ENCODE measurements at regions not wholly inside any gene's neighbourhood (a gene's known extent, or its start where the extent isn't known, plus 50 kb on each side); places are given as distances from the start of the nearest gene placed in this dataset.
A peak's percentile ranks its signal among the peaks of the same experiment; 100 is the strongest.
"Not testable (repeated sequence)": the region's sequence is repeated elsewhere in the genome, so short reads cannot be mapped to it uniquely, and the experiment has no call there.

DNA sequence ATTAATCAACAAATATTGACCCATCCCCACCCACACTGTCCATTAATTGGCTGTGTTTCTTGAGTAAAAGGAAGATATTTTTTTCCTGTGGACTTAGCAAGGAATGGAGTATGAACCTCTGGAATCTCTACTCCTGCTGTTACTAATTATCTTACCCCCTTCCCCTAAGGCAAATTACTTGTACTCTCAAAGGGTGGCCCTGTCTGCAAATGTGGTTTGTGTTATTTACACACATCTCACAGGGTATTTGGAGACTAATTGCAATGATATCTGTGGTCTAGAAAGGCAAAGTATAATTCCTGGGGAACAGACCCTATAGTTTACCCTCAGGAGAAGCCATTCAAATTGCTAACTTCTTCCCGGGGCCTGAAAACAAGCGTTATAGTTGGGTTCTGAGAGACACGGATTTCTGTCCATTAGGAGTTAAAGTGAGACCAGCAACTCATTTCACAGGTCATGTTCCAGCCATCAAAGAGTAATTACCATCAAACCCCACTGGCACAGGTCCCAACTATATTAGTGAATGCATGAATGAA is 133.0 kb upstream of the RASGEF1B start:
- Histone ChIP-seq H3K27ac (no peak overlapping the region), H3K4me3 (no peak overlapping the region)

DNA sequence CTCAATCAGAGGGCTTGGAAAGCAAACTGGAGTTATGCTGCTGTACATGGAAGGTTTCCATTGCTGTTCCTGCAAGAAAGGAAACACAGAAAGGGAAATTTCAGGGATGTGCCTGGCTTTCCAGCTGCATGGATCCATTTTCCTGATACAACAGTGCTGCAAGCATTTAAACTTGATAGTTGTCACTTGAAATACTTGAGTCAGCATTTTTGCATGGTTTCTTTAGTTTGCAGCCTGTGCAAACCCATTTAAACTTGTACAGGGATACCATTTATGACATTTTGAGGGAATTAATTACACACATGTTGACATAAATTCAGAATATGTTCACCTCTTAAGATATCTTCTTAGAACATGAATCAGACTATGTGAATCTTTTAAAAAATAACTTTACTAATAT is 131.1 kb upstream of the RASGEF1B start:
- H3K27ac ChIP-seq: no peak overlapping the region
- no peak overlapping the region for H3K4me3 ChIP-seq

DNA sequence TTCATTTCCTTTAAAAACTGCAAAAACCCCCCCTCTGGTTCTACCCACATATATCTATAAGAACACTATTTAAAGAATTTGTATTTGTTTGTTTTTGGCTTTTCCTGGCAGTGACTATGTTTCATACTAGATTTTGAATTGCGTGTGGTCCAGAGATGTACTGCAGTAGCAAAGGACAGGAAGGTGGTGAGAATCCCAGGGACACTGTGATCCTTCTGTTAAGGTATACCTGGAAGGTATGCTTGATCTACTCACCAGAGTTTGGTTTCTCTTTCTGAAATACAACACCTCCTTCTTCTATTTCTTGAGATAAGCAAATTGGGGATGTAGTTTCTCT is 129.6 kb upstream of the RASGEF1B start:
- Histone ChIP-seq H3K27ac (no peak overlapping the region), H3K4me3 (no peak overlapping the region)

DNA sequence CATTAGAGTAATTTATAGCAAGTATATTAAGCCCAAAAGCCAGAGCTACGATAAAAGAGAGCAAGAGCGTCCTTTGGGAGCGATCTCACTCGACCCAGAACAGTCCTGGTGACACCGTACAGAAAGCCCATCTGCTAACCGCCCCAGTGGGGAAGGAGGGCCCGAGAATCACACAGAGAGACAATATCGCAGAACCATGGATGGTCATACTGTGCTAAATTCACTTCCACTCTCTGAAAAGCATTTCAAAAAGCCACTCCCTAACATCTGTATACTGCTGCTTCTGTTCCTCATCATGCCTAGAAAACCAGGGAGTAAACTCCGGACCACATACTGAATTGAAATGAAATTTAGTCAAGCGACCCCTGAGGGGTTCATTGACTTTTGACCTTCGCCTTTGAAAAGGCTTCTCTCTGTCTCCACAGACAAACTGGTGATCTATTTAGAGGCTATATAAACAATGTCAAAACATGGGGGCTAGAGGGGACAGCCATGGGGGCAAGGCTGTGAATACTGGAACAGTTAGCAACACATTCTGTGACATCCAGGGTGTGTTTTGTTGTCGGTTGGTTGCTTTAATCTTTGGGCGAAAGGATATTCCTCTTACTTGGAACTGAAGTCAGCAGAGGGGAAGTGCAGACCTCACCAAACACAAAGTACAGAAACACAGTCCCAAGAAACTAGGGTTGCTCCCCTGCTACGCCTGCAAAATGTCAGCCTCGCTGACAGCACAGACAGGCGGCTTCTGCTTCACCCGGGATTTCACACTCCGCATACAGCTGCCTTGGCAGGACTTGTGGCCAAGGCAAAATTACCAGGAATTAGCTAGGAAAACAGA is 129.0 kb upstream of the RASGEF1B start:
- H3K27ac ChIP-seq: peak overlapping the region in 2 of 21 experiments; percentile 26 to 49

DNA sequence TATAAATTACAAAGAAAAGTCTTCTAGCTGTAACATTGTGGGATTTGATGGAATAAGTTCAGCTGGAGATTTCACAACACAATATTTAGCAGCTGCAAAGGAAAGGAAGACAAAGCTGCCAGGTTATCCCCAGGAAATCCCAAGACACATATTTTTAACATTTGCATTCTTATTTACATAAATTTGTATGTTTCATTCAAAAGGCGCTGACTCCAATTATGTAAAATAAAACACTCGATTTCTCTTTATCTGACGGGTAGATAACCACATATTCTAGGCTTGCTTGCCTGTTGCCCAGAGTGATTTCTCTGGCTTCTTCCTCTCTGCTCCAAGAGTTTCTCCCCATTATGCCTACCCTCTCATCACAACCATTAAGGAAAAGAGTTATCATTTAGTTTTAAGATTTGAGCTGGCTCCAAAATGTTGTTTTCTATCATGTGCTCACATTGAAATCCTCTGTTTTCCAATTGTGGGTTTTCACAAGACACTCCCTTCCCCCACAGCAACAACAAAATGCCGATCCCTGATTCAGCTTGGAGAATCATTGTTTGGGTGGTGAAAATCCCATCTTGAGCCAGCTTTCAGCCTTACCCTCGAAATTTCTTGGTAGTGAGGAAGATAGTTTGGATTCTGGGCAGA is 128.2 kb upstream of the RASGEF1B start:
- Histone ChIP-seq H3K27ac (peak overlapping the region in 2 of 21 experiments; percentile 26 to 49), H3K4me3 (no peak overlapping the region)

More for the DNA sequence above, 129.0 kb upstream of the RASGEF1B start:
- no peak overlapping the region for H3K4me3 ChIP-seq

DNA sequence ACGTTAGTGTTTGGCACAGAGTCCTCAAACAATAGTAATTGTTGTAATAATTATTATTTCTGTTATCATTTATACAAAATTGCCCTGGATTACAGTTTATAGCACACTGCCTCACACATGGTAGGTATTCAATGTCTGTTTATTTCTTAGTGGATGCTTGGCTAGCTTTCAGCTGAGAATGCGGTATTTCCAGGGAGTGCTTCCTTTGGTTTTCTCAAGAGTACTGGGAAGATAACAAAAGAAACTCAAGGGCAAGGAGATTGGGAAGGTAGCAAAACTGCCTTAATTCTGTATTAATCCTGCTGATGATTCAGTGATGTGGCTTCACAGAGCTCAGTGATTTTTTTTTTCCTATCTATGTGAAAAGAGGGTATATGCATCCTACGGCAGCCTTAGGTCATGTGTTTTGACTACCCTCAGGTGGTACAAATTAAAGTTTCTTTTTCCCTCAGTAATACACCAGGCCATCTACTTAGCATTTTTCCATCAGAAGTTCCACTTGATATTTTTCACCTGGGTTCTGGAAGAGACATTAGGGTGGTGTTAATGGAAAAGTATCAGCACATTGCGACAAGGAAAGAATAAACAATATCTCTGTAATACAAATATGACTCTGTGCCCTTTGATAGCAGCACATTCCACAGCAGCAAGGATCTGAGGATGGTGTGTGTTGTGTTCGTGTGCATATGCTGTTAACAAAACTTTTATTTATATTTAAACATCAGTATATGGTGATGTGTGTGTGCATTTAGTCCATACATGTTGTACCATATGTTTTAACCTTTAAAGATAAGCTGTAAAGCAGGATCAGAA is 124.3 kb upstream of the RASGEF1B start:
- no peak overlapping the region for H3K4me3 ChIP-seq
- H3K27ac ChIP-seq: no peak overlapping the region

DNA sequence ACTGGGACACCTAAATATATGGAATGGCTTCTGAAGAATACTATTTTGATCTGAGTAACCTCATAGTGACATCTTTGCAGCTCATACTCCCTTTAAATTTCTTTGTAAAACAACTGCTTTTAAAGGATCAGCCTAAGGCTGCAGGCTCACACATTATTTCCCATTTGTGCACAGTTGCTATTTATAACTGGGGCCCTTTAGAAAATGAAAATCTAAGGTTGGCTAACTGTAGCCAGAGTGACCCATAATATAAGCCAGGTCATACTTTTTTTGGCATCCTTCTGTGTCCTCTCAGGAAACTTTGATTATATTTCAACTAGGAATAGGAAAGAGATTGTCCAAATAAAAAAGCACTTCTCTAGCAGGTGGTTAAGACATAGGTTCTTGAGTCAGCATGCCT is 123.6 kb upstream of the RASGEF1B start:
- Histone ChIP-seq H3K27ac (no peak overlapping the region), H3K4me3 (no peak overlapping the region)

DNA sequence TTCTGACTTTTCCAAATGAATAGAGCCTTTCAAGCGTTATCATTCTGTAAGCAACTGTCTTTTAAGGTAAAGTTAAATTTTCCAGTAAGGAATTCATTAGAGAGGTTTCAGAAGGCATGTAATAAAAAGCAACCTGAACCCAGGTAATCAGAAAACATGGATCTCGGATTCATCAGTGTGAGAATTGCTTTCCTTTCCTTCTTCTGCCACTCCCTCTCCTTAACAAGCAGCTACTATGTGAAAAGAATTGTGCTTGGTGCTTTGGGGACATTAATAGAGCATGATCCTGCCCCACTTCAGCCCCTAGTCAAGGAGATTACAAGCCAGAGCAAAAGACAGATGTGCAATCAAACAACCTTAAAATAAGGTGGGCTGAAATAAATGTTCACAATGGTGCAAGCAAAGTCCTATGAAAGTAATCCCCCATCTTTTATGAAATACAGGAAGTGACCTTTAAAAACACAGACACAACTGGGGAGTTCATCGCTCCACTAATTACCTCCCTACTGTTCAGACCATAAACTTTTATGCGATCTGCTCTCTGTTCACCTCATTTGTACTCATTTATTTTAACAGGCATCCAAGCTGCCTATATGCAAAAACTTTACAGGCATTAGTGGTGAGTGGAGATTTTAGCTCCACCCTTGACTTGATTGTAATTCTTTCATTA is 122.9 kb upstream of the RASGEF1B start:
- Histone ChIP-seq H3K4me3 (no peak overlapping the region), H3K27ac (no peak overlapping the region)

DNA sequence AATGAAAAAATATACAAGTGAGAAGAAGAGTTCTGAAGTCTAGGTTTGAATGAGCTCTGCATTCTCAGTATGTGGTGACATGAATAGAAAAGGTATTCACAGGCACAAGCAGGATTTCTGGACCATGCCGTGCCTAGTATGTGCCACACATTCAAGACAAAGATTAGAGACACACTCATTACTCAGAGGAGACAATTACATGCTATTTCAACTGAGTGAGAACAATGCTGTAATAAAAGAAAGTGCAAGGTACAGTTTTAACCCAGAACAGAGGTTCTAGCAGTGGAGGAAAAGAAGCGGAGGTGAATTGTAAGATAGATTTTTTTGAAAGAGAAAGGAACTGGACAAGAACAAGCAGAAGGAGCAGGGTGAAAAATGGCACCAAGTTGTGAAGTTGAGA is 121.0 kb upstream of the RASGEF1B start:
- Histone ChIP-seq H3K4me3 (no peak overlapping the region), H3K27ac (no peak overlapping the region)

DNA sequence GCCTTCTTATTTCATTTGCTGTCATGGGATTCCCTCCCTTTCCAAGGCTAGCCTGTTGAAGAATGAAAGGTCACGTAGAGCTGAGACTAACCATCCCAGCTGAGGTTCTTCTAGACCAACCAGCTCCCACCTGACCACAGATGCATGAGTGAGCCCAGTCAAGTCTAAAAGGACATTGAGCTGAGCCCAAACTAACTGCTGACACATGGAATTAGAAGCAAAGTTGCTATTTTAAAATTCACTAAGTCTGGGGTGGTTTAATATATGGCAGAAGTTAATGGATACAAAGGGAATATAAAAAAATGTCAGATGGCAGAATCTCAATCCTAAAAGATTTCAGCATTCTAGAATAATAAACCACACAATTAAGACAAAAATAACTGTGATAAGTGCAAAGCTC is 118.9 kb upstream of the RASGEF1B start:
- Histone ChIP-seq H3K27ac (no peak overlapping the region), H3K4me3 (no peak overlapping the region)

DNA sequence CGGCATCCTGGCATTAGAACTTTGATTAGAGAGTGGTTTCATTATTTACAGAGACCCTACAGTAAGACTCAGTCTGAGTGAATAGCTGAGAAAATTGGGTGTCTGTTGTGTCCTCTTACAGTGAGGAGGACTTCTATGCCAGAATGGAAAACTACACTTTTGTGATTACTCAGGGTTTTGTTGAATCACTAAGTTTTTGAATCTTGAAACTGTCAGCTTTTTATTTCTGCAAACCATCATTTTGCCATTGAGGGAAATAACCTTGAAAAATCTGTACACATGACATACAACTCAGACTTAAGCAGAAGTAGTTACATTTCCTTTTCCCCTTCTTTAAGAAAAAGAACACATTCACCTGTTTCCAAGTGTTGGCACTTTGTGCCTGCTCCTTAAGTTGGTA is 117.6 kb upstream of the RASGEF1B start:
- Histone ChIP-seq H3K4me3 (no peak overlapping the region), H3K27ac (no peak overlapping the region)

DNA sequence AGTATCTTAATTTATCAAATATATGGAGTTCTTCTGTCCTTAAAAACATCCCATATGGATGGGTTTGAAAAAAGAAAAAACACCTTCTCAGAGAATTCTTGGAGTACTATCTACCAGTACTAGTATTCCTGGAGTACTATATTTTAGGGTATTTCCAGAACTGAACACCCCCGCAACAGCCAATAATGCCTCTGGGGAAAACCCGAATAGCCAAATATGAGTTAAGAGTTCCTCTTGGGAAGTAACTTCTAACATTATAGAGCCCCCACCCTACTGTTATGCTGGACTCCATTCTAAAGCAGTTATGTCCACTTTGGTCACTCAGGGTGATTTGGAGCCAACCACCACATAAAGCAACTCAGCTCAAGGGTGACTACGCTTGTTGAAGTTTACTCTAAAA is 115.0 kb upstream of the RASGEF1B start:
- no peak overlapping the region for H3K27ac ChIP-seq

DNA sequence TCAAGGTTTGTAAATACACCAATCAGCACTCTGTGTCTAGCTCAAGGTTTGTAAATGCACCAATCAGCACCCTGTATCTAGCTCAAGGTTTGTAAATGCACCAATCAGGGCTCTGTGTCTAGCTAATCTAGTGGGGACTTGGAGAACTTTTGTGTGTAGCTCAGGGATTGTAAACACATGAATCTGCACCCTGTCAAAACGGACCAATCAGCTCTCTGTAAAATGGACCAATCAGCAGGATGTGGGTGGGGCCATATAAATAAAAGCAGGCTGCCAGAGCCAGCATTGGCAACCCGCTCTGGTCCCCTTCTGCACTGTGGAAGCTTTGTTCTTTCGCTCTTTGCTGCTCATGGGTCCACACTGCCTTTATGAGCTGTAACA is 109.3 kb upstream of the RASGEF1B start:
- H3K27ac ChIP-seq: not testable (repeated sequence)

More for the DNA sequence above, 115.0 kb upstream of the RASGEF1B start:
- no peak overlapping the region for H3K4me3 ChIP-seq

DNA sequence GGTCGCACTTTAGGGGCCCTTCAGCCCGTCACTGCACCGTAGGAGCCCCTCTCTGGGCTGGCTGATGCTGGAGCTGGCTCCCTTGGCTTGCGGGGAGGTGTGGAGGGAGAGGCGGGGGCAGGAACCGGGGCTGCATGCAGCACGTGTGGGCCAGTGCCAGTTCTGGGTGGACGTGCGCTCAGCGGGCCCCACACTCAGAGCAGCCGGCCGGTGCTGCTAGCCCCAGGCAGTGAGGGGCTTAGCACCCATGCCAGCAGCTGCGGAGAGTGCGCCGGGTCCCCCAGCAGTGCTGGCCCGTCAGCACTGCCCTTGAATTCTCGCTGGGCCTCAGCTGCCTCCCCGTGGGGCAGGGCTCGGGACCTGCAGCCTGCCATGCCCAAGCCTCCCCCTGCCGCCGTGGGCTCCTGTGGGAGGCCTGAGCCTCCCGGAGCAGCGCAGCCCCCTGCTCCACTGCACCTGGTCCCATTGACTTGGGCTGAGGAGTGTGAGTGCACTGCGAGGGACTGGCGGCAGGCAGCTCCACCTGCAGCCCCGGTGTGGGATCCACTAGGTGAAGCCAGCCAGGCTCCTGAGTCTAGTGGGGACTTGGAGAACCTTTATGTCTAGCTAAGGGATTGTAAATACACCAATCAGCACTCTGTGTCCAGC is 108.8 kb upstream of the RASGEF1B start:
- H3K4me3 ChIP-seq: no peak overlapping the region
- H3K27ac ChIP-seq: peak overlapping the region in 1 of 21 experiments; percentile 17

More for the DNA sequence above, 109.3 kb upstream of the RASGEF1B start:
- not testable (repeated sequence) for H3K4me3 ChIP-seq

DNA sequence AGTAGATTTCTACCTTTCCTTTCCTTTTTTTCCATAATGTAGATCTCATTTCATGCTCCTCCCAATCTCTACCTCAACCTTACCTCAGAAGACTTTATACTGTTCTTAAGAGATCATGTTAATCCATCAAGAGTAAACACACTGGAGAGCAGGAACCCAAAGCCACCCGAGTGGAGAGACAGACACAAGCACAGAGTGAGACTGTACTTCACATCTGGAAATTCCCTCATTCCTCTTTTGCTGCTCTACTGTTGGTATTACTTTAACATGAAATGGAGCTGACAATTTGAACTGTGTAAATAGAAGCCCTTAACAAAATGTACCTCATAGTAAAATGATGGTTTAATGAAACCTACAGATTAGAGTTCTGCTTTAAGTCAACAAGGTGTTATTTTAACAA is 105.7 kb upstream of the RASGEF1B start:
- no peak overlapping the region for H3K4me3 ChIP-seq
- no peak overlapping the region for H3K27ac ChIP-seq

DNA sequence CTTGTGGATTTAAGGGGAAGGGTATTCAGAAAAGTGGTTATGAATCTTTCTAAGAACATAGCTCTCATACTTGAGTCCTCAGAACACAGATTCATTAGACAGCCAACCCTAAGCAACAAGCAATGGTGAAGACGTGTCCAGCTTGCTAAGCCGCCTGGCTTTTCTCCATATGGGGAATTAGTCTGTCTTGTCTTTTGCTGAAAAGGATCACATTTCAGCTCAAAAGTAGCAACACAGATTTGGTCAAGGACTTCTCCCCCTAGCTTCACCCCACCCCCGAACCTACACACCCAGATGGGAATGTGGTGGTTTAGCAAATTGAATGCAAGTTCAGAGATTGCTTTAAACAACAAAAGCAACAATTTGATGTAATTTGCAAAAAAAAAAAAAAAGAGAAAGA is 103.3 kb upstream of the RASGEF1B start:
- no peak overlapping the region for H3K27ac ChIP-seq

DNA sequence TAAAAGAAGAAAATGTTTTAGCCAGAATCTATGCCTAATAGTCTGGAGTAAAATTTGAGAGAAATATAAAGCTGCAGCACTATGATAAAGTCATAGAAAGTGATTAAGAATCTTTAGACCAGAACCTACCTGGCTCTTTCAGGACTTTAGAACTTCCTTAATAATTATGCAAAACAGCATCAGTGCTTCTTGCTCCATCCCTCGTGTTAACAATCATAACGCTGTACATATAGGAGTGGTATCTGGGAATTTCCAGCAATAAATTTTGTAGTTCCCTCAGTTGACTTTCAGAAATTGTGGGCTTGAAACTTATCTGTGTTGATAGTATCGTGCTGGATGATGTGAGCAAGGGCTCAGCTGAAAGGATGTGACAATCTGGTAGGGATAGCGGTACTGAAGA is 102.1 kb upstream of the RASGEF1B start:
- H3K4me3 ChIP-seq: no peak overlapping the region
- no peak overlapping the region for H3K27ac ChIP-seq

More for the DNA sequence above, 103.3 kb upstream of the RASGEF1B start:
- H3K4me3 ChIP-seq: no peak overlapping the region

DNA sequence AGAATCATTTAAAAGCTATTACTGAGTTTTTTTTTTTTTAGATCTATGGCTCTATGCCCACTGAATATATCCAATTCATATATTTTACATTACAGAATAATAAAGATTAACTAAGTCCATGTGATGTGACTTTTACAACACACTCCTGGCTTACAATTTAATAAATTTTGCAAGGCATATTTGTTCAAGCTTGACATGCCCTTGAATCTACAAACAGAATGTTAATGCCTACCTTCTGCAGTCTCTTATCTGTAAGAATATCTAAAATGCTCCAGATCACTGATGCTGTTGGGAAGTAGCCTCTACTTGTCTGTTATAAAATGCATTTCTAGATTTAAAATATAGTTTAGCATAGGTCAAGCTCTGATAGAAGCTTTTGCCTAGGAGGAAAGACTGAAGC is 100.7 kb upstream of the RASGEF1B start:
- Histone ChIP-seq H3K4me3 (no peak overlapping the region), H3K27ac (no peak overlapping the region)

DNA sequence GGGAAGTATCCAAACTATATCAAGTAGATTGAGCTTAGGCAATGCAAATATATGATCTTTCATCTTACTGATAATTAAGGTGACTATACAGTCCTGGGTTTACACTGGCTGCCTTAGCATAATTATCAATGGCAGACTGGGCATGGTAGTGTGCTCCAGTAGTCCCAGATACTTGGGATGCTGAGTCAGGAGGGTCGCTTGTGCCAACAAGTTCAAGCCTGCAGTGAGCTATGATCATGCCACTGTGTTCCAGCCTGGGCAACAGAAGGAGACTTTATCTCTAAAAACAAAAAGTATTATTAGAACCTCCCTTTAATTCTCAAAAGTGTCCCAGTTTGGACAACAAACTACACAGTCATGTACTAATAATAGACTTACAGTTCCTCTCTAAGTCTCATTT is 99.4 kb upstream of the RASGEF1B start:
- Histone ChIP-seq H3K27ac (no peak overlapping the region), H3K4me3 (no peak overlapping the region)

Data from skin epidermis (tissue), 12 donors.